ENCODE measurements at regions not wholly inside any gene's neighbourhood (a gene's known extent, or its start where the extent isn't known, plus 50 kb on each side); places are given as distances from the start of the nearest gene placed in this dataset.
"Not testable (repeated sequence)": the region's sequence is repeated elsewhere in the genome, so short reads cannot be mapped to it uniquely, and the experiment has no call there.

DNA sequence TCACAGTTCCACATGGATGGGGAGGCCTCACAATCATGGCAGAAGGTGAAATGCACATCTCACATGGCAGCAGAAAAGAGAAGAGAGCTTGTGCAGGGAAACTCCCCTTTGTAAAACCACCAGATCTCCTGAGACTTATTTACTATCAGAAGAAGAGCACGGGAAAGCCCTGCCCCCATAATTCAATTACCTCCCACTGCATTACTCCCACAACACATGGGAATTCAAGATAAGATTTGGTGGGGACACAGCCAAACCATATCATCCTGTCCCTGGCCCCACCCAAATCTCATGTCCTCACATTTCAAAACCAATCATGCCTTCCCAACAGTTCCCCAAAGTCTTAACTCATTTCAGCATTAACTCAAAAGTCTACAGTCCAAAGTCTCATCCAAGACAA, 90.3 kb upstream of the SLC7A11 start:
- not testable (repeated sequence) for H3K36me3 Mint-ChIP-seq; H3K4me1 Mint-ChIP-seq; H3K4me3 Mint-ChIP-seq; ATAC-seq (ENCODE audit: low read depth in 2 of 2); DNase-seq; H3K27me3 Mint-ChIP-seq
- H3K27ac Mint-ChIP-seq: peak overlapping the region in 1 of 6 donors; percentile 79
- H3K9me3 Mint-ChIP-seq: peaks cover 0 to 17% (median 8%) of the 10 kb centered on the region in 7 donors

DNA sequence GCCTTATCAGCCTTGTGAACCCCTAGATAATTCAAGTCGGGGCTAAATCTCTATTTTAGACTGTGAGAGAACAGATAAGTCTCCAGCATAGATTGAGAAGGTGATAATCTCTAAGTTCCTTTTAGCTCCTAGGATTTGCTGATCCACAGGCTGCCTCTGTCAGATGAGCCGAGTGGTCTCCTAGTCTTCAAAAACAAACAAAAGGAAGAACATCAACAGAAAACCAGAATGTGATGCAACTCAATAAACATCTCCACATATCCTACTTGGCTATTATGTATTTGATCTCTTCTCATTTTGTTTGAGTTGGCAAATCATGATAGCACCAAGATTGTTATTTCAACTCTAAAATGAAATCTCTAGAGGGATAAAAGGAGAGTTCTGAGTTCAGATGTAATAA, 88.4 kb upstream of the SLC7A11 start:
- no peak for ATAC-seq (ENCODE audit: low read depth in 2 of 2)
- H3K9me3 Mint-ChIP-seq: peaks cover 0 to 17% (median 8%) of the 10 kb centered on the region in 7 donors

DNA sequence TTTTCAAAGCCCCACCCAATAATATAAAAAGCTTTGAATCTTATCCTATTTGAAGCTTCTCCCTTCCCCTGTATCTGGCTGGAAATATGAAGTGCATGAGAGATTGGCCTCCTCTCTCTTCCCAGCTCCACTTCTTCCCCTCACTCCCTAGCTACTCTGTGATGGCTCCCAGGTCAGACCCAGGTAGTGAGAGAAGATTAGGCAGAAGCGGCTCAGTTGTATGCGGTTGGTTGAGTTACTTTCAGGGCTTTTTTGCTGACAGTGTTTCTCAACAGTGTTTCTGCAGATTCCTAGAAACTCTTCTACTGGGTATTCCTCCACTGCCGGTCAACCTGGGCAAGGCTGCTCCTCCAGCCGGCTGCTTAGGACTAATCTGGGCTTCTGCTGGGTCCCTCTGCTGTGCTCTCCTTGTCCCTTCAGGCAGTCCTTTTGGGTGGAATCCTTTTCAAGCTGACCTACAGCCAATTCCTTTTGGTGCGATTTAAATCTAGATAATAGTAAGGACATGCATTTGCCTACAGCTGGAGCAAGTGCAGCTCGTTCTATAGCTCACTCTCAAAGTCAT, 87.4 kb upstream of the SLC7A11 start:
- H3K36me3 Mint-ChIP-seq: no peaks in the 10 kb centered on the region
- peaks cover 0 to 17% (median 7%) of the 10 kb centered on the region in 7 donors for H3K9me3 Mint-ChIP-seq
- ATAC-seq (ENCODE audit: low read depth in 2 of 2) (no peak), DNase-seq (no peak)
- peak overlapping the region in 1 of 6 donors; percentile 52 for H3K27ac Mint-ChIP-seq
- no peaks in the 10 kb centered on the region for H3K4me1 Mint-ChIP-seq
- H3K4me3 Mint-ChIP-seq: no peak overlapping the region
- H3K27me3 Mint-ChIP-seq: no peaks in the 10 kb centered on the region

More for the DNA sequence above, 88.4 kb upstream of the SLC7A11 start:
- DNase-seq: no peak
- no peaks in the 10 kb centered on the region for H3K4me1 Mint-ChIP-seq
- H3K4me3 Mint-ChIP-seq: no peak overlapping the region
- no peak overlapping the region for H3K27ac Mint-ChIP-seq
- H3K36me3 Mint-ChIP-seq: no peaks in the 10 kb centered on the region
- H3K27me3 Mint-ChIP-seq: no peaks in the 10 kb centered on the region

DNA sequence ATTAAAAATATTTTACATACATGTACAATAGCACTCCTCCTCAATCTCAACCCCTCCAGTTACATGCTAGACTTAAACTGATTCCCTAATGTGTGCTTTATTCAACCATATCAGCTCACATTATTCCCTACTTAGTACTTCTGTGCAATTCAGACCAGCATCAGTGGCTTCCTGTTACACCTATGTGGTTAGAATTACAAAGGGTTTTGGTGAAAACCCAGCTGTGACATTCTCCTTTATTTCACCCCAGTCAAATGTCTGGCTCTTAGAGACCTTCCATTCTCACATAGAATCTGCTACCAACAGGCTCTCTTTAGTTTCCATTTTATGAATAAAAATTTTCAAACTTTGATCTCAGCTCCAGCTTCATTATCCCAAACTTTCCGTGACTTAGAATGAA, 85.2 kb upstream of the SLC7A11 start:
- ATAC-seq (ENCODE audit: low read depth in 2 of 2): no peak

DNA sequence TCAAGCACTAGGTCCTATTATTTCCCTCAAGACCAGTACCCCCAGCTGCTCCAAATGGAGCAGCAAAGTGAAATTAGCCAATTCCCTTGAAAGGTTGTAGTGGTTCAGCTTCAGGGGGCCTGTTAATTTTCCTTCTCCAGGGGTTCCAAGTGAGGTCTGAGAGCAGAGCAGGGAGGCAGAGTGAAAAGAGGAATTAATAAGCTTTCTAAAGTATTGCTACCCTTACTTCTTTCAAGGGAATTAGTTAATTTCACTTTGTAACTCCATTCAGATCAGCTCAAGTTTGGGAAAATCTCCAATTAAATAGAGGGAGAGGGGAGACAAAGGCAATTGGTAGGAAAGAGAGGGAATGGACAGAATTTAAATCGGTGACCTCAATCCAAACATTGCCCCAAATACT, 78.7 kb upstream of the SLC7A11 start:
- ATAC-seq (ENCODE audit: low read depth in 2 of 2) (no peak), DNase-seq (no peak)
- Mint-ChIP-seq H3K36me3 (no peaks in the 10 kb centered on the region), H3K27me3 (no peaks in the 10 kb centered on the region), H3K27ac (no peak overlapping the region), H3K4me3 (no peak overlapping the region), H3K4me1 (no peaks in the 10 kb centered on the region), H3K9me3 (no peaks in the 10 kb centered on the region)

More for the DNA sequence above, 85.2 kb upstream of the SLC7A11 start:
- no peaks in the 10 kb centered on the region for H3K27me3 Mint-ChIP-seq
- no peak for DNase-seq
- H3K4me3 Mint-ChIP-seq: no peak overlapping the region
- H3K4me1 Mint-ChIP-seq: no peaks in the 10 kb centered on the region
- H3K36me3 Mint-ChIP-seq: no peaks in the 10 kb centered on the region
- peaks cover 0 to 8% (median 3%) of the 10 kb centered on the region in 7 donors for H3K9me3 Mint-ChIP-seq
- no peak overlapping the region for H3K27ac Mint-ChIP-seq

DNA sequence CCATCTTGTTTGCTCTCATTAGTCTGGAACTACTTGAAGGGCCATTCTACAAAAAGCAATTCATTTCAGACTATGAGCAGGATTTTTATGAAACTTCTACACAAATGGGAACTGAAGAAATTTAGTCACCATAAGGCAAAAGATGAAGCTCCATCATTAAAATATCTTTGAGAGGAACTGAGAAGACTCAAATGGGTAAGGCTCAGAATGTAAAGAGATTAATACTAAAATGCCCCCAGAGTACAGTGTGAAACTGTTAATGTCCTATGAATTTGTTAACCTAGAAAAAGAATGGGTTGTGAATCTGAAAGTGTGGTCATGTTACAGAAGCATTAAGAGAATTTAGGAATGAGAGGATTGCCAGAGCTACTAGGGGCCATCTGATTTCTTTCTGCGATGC, 77.9 kb upstream of the SLC7A11 start:
- Mint-ChIP-seq H3K9me3 (no peaks in the 10 kb centered on the region), H3K27ac (no peak overlapping the region), H3K4me1 (no peaks in the 10 kb centered on the region), H3K27me3 (no peaks in the 10 kb centered on the region), H3K36me3 (no peaks in the 10 kb centered on the region), H3K4me3 (no peak overlapping the region)
- no peak for ATAC-seq (ENCODE audit: low read depth in 2 of 2)
- no peak for DNase-seq

DNA sequence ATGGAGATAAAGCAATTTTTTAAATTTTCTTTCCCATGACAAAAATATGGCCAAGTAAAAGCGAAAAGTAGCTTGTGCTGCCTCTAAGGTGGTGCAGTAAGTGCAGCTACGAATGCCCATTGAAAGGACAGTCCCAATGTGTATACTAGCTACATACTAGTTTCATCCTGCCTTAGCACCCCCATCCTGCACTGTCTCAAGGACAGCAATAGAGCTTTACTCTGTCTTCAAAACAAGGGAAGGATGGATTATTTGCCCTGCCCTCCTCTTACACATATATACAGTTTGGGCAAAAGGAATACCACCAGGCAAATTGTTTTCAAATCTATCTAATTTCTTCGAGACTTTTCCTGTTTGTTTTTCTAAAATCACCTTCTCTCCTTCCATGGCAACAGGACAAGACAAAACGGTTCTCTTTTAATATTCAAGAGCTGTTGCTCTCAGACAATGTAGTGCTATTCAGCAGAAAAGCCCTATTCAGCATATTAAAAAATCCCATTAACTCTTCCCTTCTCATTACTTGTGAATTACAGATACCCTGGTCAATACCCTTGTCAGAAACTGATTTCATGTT, 75.1 kb upstream of the SLC7A11 start:
- no peaks in the 10 kb centered on the region for H3K36me3 Mint-ChIP-seq
- DNase-seq (no peak), ATAC-seq (ENCODE audit: low read depth in 2 of 2) (no peak)
- no peaks in the 10 kb centered on the region for H3K4me1 Mint-ChIP-seq
- no peaks in the 10 kb centered on the region for H3K27me3 Mint-ChIP-seq
- no peak overlapping the region for H3K4me3 Mint-ChIP-seq
- peaks cover 0 to 10% (median 2%) of the 10 kb centered on the region in 7 donors for H3K9me3 Mint-ChIP-seq
- H3K27ac Mint-ChIP-seq: no peak overlapping the region

DNA sequence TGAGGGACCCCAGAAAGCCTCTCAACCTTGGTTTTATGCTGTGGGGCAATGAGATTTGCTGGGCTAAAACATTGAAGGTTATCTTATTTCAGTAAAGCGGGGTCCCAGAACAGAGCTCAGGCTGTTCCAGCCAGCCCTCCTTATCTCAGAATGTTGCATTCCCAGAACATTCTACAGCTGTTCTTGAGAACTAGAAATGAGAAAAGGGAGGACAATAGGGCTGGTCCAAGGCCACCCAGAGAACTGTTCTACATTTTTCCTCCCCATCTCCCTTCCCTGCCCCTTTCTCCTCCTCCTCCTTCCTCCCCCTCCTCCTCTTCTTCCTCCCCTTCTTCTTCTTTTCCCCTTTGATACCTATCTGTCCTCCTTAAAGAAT, 70.4 kb upstream of the SLC7A11 start:
- no peaks in the 10 kb centered on the region for H3K36me3 Mint-ChIP-seq
- H3K4me3 Mint-ChIP-seq: no peak overlapping the region
- ATAC-seq (ENCODE audit: low read depth in 2 of 2) (no peak), DNase-seq (no peak)
- peaks cover 0 to under 1% (median 0%) of the 10 kb centered on the region in 3 donors for H3K27me3 Mint-ChIP-seq
- no peaks in the 10 kb centered on the region for H3K4me1 Mint-ChIP-seq
- no peak overlapping the region for H3K27ac Mint-ChIP-seq
- peaks cover 0 to 10% (median 2%) of the 10 kb centered on the region in 7 donors for H3K9me3 Mint-ChIP-seq

DNA sequence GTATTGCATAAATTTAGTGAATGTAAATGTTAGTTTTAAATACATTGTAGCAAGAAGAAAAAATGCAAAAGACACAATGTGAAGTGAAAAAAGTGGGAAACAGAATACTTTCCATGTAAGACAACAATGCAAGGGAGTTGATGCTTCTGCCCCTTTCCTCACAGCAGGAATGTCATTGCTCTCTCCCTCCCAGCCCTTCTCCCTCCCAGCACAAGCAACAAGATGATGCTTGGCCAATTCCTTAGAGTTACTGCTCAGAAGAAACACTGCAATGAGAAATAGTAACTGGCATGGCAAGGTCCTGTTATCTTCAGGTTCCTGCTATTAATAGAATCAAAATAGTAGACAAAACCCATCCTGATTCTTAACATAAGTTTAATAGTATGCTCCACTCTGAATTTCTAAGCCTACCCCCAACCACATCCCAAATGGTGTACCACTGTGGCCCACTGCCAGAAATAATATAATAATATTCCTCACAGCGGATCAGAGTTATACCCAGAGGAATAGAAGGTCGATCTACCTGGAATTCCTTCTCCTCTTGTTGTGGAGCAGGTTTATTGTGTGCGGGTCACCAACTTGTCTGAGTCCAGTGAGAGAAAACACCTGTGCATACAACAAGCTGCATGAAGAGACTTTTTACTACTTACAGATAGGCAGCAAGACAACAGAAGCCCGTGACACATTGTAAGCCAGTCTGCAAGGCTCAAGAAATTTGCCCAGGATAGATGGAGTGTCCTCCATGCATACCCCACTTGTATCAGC, 69.8 kb upstream of the SLC7A11 start:
- no peaks in the 10 kb centered on the region for H3K36me3 Mint-ChIP-seq
- no peak for ATAC-seq (ENCODE audit: low read depth in 2 of 2)

DNA sequence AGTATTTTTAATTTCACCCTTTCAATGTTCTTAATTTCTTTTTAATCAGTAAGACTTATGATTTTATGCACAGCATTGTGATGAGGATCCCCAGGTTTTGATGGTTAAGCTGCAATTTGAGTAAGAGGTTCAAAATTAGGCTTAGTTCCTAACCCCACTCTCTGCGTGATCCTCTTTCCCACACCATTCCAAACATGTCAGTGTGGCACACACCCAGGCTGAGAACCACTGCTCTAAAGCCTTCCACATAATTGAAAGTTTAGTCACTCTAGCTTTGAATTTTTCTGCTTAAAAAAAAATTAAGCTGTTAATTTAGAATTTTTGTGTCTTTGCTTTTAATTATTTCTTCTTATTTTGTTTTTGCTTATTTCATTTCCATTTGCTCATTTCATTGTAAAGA, 68.8 kb upstream of the SLC7A11 start:
- no peaks in the 10 kb centered on the region for H3K4me1 Mint-ChIP-seq
- peaks cover 0 to 4% (median 0%) of the 10 kb centered on the region in 3 donors for H3K27me3 Mint-ChIP-seq

More for the DNA sequence above, 69.8 kb upstream of the SLC7A11 start:
- Mint-ChIP-seq H3K9me3 (peaks cover 0 to 10% (median 2%) of the 10 kb centered on the region in 7 donors), H3K27ac (no peak overlapping the region), H3K4me3 (no peak overlapping the region), H3K27me3 (peaks cover 0 to 4% (median 0%) of the 10 kb centered on the region in 3 donors), H3K4me1 (no peaks in the 10 kb centered on the region)
- DNase-seq: no peak

DNA sequence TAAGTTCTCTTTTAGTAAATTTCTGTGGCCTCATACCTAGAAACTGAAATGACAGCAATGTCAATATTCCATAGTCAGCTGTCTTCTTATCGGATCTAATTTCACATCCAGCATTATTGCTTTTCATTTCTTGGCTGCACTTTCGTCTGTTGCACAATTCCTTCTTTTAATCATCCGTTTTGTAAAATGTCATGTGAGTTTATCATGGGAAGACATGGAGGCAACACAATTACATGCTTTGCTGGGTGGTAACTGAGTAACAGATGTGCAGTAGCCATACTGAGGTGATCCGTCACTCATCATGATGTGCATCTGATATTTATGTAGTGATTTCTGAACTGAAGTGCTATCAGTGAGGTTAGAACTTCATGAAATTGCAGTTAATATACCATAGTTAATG, 68.3 kb upstream of the SLC7A11 start:
- DNase-seq: no peak
- Mint-ChIP-seq H3K4me3 (no peak overlapping the region), H3K9me3 (peaks cover 0 to 10% (median 2%) of the 10 kb centered on the region in 7 donors), H3K27me3 (peaks cover 0 to 4% (median 0%) of the 10 kb centered on the region in 3 donors), H3K4me1 (no peaks in the 10 kb centered on the region), H3K27ac (no peak overlapping the region), H3K36me3 (no peaks in the 10 kb centered on the region)
- ATAC-seq (ENCODE audit: low read depth in 2 of 2): no peak

More for the DNA sequence above, 68.8 kb upstream of the SLC7A11 start:
- Mint-ChIP-seq H3K36me3 (no peaks in the 10 kb centered on the region), H3K9me3 (peaks cover 0 to 10% (median 2%) of the 10 kb centered on the region in 7 donors), H3K27ac (no peak overlapping the region), H3K4me3 (no peak overlapping the region)
- no peak for ATAC-seq (ENCODE audit: low read depth in 2 of 2)
- DNase-seq: no peak

DNA sequence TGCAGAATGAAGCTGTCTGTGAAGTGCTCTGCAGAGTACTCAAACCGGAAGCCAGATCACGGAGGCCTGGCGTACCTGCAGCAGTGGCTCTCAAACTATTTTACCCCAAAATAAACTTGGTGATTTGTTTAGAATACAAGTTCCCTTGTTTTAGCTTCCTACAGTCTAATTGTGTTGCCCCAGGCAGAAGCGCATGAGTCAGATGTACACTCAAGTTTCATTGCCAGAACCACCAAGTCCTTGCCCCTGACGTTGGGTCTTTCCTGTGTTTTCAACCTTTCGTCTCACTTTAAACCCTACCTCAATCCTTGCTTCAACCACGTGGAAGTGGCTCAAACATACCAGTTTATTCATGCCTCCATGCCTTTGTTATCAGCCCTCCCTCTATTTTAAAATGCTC, 66.2 kb upstream of the SLC7A11 start:
- H3K36me3 Mint-ChIP-seq: no peaks in the 10 kb centered on the region
- DNase-seq: no peak
- H3K27ac Mint-ChIP-seq: no peak overlapping the region
- H3K27me3 Mint-ChIP-seq: peaks cover 0 to 4% (median 0%) of the 10 kb centered on the region in 3 donors
- H3K4me1 Mint-ChIP-seq: no peaks in the 10 kb centered on the region
- ATAC-seq (ENCODE audit: low read depth in 2 of 2): no peak
- no peak overlapping the region for H3K4me3 Mint-ChIP-seq
- peaks cover 0 to 2% (median 0%) of the 10 kb centered on the region in 7 donors for H3K9me3 Mint-ChIP-seq

DNA sequence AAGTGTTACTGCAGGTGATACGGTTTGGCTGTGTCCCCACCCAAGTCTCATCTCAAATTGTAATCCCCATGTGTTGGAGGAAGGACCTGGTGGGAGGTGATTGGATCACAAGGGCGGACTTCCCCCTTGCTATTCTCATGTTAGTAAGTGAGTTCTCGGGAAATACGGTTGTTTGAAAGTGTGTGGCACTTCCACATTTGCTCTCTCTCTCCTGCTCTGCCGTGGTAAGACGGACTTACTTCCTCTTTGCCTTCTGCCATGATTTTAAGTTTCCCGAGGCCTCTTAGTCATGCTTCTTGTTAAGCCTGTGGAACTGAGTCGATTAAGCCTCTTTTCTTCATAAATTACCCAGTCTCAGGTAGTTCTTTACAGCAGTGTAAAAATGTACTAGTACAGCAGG, 65.2 kb upstream of the SLC7A11 start:
- Mint-ChIP-seq H3K4me1 (no peaks in the 10 kb centered on the region), H3K27me3 (peaks cover 0 to 4% (median 0%) of the 10 kb centered on the region in 3 donors), H3K36me3 (no peaks in the 10 kb centered on the region), H3K4me3 (peak overlapping the region in 1 of 8 donors; percentile 5), H3K9me3 (peaks cover 0 to 2% (median 0%) of the 10 kb centered on the region in 7 donors), H3K27ac (peak overlapping the region in 1 of 6 donors; percentile 33)
- ATAC-seq (ENCODE audit: low read depth in 2 of 2) (no peak), DNase-seq (no peak)

DNA sequence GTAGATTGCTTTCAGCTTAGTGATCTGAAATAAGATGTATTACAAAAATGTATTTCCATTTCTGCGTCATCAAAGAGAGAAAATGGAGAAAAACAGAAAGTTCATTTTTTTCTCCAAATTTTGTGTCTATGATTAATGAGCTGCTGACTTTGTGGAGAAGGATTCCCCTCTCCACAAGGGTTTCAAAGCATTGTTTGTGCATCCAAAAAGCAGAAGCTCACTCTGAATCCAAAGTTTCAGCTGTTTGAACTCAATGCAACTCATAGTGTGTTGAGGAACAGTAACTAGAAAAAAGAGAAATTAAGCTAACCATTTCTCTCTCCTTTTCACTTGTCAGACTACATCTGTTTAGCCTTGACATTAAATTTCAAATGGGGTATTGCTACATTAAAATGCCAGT, 62.9 kb upstream of the SLC7A11 start:
- Mint-ChIP-seq H3K27ac (no peak overlapping the region), H3K4me1 (no peaks in the 10 kb centered on the region), H3K4me3 (no peak overlapping the region), H3K36me3 (no peaks in the 10 kb centered on the region), H3K27me3 (peaks cover 0 to 8% (median 6%) of the 10 kb centered on the region in 3 donors), H3K9me3 (peaks cover 0 to 4% (median 0%) of the 10 kb centered on the region in 7 donors)
- DNase-seq: no peak
- ATAC-seq (ENCODE audit: low read depth in 2 of 2): no peak
